H1 (cell line): ENCODE measurements at regions not wholly inside any gene's neighbourhood (a gene's known extent, or its start where the extent isn't known, plus 50 kb on each side); places are given as distances from the start of the nearest gene placed in this dataset.

Experiments used
- CTCF ChIA-PET: fragments of 300-600 bp; sonication (Branson Sonifier 250); formaldehyde crosslinking; loops from one replicate; lab custom pipeline; 2021; ENCODE audit not compliant: partially characterized antibody; lab: Charles Lee
- POLR2A ChIA-PET: fragments of 300-600 bp; sonication (Branson Sonifier 250); formaldehyde crosslinking; loops from one replicate; lab custom pipeline; 2021; ENCODE audit warnings: inconsistent platforms; ENCODE audit not compliant: partially characterized antibody; lab: Charles Lee
- DNase-seq, 2 experiments: peaks; one replicate each; pipeline versions ENCODE4 v3.0.0 to v3.0.0-alpha.2; 2010 to 2022; ENCODE audit warnings: low spot score in 2 of 2, low read depth in 1 of 2, mixed read lengths in 1 of 2
- FAIRE-seq: peaks from 2 replicates; lab custom pipeline; 2011; peaks lifted over from hg19 to GRCh38; lab: Jason Lieb, UNC
- H2AFZ ChIP-seq: 2 replicates; pipeline ENCODE4 v1.8.1; 2012; ENCODE audit warnings: low read length, inconsistent platforms
- H2AK5ac ChIP-seq: 2 replicates; pipeline ENCODE4 v1.6.1; 2013; ENCODE audit warnings: low read depth, low read length
- H2BK120ac ChIP-seq: replicated peaks from 2 replicates; pipeline ENCODE3; 2013; ENCODE audit warnings: low read depth, low read length, inconsistent platforms
- H2BK12ac ChIP-seq: 2 replicates; pipeline ENCODE4 v1.6.1; 2013; ENCODE audit warnings: low read depth, low read length
- H2BK15ac ChIP-seq: 2 replicates; pipeline ENCODE4 v1.6.1; 2013; ENCODE audit warnings: low read length
- H2BK20ac ChIP-seq: 2 replicates; pipeline ENCODE4 v1.6.1; 2013; ENCODE audit warnings: low read length
- H2BK5ac ChIP-seq: 2 replicates; pipeline ENCODE4 v1.6.1; 2013; ENCODE audit warnings: low read depth, low read length
- H3K14ac ChIP-seq: 2 replicates; pipeline ENCODE4 v1.6.1; 2013; ENCODE audit warnings: inconsistent platforms; ENCODE audit not compliant: insufficient read length
- H3K18ac ChIP-seq: 2 replicates; pipeline ENCODE4 v1.6.1; 2013; ENCODE audit warnings: low read length; ENCODE audit errors: extremely low read depth
- H3K23ac ChIP-seq: 2 replicates; pipeline ENCODE4 v1.6.1; 2013; ENCODE audit warnings: inconsistent platforms; ENCODE audit not compliant: insufficient read length
- H3K23me2 ChIP-seq: 2 replicates; pipeline ENCODE4 v1.6.1; 2013; ENCODE audit warnings: low read depth, low read length
- H3K27ac ChIP-seq: 2 replicates; pipeline ENCODE4 v1.6.1; 2011; ENCODE audit warnings: low read depth, low read length, inconsistent platforms
- H3K27me3 ChIP-seq, 4 experiments: replicated peaks in 1 of 4; 1 replicate in 1 of 4; 2 replicates in 3 of 4; pipeline versions ENCODE4 v1.6.1 to v1.8.1; 2011 to 2013; ENCODE audit warnings: low read length in 3 of 4, mild to moderate bottlenecking in 3 of 4, inconsistent platforms in 2 of 4, mixed read lengths in 2 of 4, moderate library complexity in 1 of 4; ENCODE audit not compliant: control insufficient read depth in 3 of 4, insufficient read depth in 3 of 4; ENCODE audit errors: extremely low read depth in 1 of 4
- H3K36me3 ChIP-seq, 4 experiments: 2 replicates each; pipeline versions ENCODE4 v1.6.1 to v1.8.1; 2011 to 2013; ENCODE audit warnings: mild to moderate bottlenecking in 4 of 4, low read length in 3 of 4, moderate library complexity in 2 of 4, control low read depth in 1 of 4, inconsistent platforms in 1 of 4; ENCODE audit not compliant: insufficient read depth in 4 of 4, control insufficient read depth in 2 of 4
- H3K4ac ChIP-seq: replicated peaks from 2 replicates; pipeline ENCODE3; 2013; ENCODE audit warnings: low read length, low read depth, mixed read lengths, inconsistent platforms; ENCODE audit not compliant: insufficient read length
- H3K4me1 ChIP-seq, 4 experiments: replicated peaks in 1 of 4; 1 replicate in 1 of 4; 2 replicates in 3 of 4; pipeline versions ENCODE4 v1.6.1 to v1.8.1; 2011 to 2013; ENCODE audit warnings: low read length in 3 of 4, inconsistent platforms in 2 of 4, mixed read lengths in 1 of 4; ENCODE audit not compliant: insufficient read depth in 4 of 4, control insufficient read depth in 3 of 4
- H3K4me2 ChIP-seq, 2 experiments: 2 replicates each; pipeline versions ENCODE4 v1.6.1 to v1.8.1; 2011 to 2013; ENCODE audit warnings: low read depth in 2 of 2, low read length in 2 of 2, control low read depth in 1 of 2, inconsistent platforms in 1 of 2, mild to moderate bottlenecking in 1 of 2; ENCODE audit not compliant: insufficient read depth in 1 of 2
- H3K4me3 ChIP-seq, 4 experiments: fragments of 200-600, 300-600 bp in 1 of 4; sonication (generic), shearing (Covaris generic), sonication (Bioruptor Twin) in 1 of 4; 2 replicates each; pipeline versions ENCODE4 v1.5.1 to v1.8.1; 2011 to 2016; ENCODE audit warnings: low read length in 4 of 4, low read depth in 3 of 4, control low read depth in 2 of 4, inconsistent platforms in 2 of 4, mild to moderate bottlenecking in 2 of 4, mixed read lengths in 1 of 4, moderate library complexity in 1 of 4; ENCODE audit not compliant: insufficient read depth in 2 of 4; ENCODE audit errors: extremely low read depth in 1 of 4
- H3K56ac ChIP-seq: replicated peaks from 2 replicates; pipeline ENCODE3; 2013; ENCODE audit warnings: low read depth, mild to moderate bottlenecking, mixed read lengths, low read length, inconsistent platforms; ENCODE audit not compliant: insufficient read length
- H3K79me1 ChIP-seq: 2 replicates; pipeline ENCODE4 v1.6.1; 2013; ENCODE audit warnings: low read depth, low read length, control low read depth
- H3K79me2 ChIP-seq, 2 experiments: 2 replicates each; pipeline versions ENCODE4 v1.6.1 to v1.8.1; 2012 to 2013; ENCODE audit warnings: low read length in 2 of 2, mild to moderate bottlenecking in 2 of 2, inconsistent platforms in 1 of 2; ENCODE audit not compliant: insufficient read depth in 2 of 2, control insufficient read depth in 1 of 2
- H3K9ac ChIP-seq, 4 experiments: replicated peaks in 1 of 4; 1 replicate in 1 of 4; 2 replicates in 3 of 4; pipeline versions ENCODE4 v1.6.1 to v1.8.1; 2011 to 2013; ENCODE audit warnings: low read depth in 3 of 4, low read length in 3 of 4, control low read depth in 2 of 4, mild to moderate bottlenecking in 2 of 4, moderate library complexity in 2 of 4, inconsistent platforms in 1 of 4; ENCODE audit errors: extremely low read depth in 1 of 4
- H3K9me3 ChIP-seq, 2 experiments: 2 replicates each; pipeline versions ENCODE4 v1.6.1 to v1.8.1; 2012 to 2013; ENCODE audit warnings: mild to moderate bottlenecking in 2 of 2, moderate library complexity in 2 of 2, control low read depth in 1 of 2, inconsistent platforms in 1 of 2, low read depth in 1 of 2, low read length in 1 of 2, mixed read lengths in 1 of 2; ENCODE audit not compliant: insufficient read depth in 2 of 2
- H4K20me1 ChIP-seq, 2 experiments: replicated peaks in 1 of 2; 2 replicates each; pipeline versions ENCODE3 to v1.8.1; 2011 to 2013; ENCODE audit warnings: inconsistent platforms in 2 of 2, low read length in 2 of 2, mild to moderate bottlenecking in 1 of 2; ENCODE audit not compliant: insufficient read depth in 2 of 2, control insufficient read depth in 1 of 2
- H4K5ac ChIP-seq: 2 replicates; pipeline ENCODE4 v1.6.1; 2013; ENCODE audit warnings: low read length, low read depth, mixed read lengths, inconsistent platforms; ENCODE audit not compliant: insufficient read length
- H4K8ac ChIP-seq: 2 replicates; pipeline ENCODE4 v1.8.0; 2013; ENCODE audit warnings: mild to moderate bottlenecking, moderate library complexity, low read length, inconsistent platforms; ENCODE audit not compliant: insufficient read depth; ENCODE audit errors: extremely low read depth
- H4K91ac ChIP-seq: replicated peaks from 2 replicates; pipeline ENCODE3; 2013; ENCODE audit warnings: low read length, mixed read lengths, inconsistent platforms; ENCODE audit not compliant: insufficient read length
- SUZ12 ChIP-seq: fragments of 200-600 bp; sonication (generic); IDR thresholded peaks from 2 replicates; pipeline ENCODE4 v1.6.1; 2012; ENCODE audit warnings: mild to moderate bottlenecking, inconsistent platforms, low read length, moderate library complexity, mixed read lengths
- WGBS, 2 experiments: shearing (Covaris generic) in 1 of 2; methylation state at CpG; one replicate each; pipeline versions ENCODE4 v1.1.6 to v1.1.7; 2013 to 2015; ENCODE audit warnings: low lambda C conversion rate in 2 of 2, mixed read lengths in 2 of 2, inconsistent platforms in 1 of 2, low coverage in 1 of 2, missing lambda C conversion rate in 1 of 2; ENCODE audit not compliant: insufficient replicate concordance in 2 of 2, insufficient coverage in 1 of 2, insufficient read length in 1 of 2; ENCODE audit errors: extremely low coverage in 1 of 2, missing lambda C conversion rate in 1 of 2; 5-methylcytosine and 5-hydroxymethylcytosine counted together

DNA sequence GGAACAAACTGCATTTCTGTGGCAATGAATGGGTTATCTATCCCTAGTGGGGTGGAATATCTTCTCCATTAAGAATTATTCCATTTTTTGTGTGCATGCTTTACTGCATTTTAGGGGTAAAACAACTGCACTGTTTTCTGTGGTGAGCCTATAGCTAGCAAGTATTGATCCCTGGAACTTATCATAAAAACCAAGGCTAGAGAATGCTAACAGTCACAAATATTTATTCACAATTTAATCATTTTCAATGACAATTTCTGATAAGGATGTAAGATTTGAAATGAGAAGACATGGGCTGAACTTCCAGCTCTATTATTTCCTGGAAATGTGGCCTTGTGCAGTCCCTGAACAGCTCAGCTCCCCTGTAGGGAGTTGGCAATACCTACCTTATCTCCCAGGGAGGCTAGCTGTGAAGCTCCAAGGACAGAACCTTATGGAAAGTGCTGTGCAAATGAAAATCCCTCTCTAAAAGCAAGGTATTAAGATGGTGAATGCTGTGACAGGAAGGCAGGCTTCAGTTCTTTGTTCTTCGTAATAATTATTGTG, 51.5 kb upstream of the FAM216B start:
- H2BK15ac ChIP-seq = no peak overlapping the region
- FAIRE-seq (no peak), DNase-seq (no peak)
- no peak overlapping the region for H4K5ac ChIP-seq
- no peaks in the 10 kb centered on the region for H3K79me1 ChIP-seq
- peaks cover 0 to 2% of the 10 kb centered on the region in 2 experiments; a peak in 1 of 4 replicates for H3K9me3 ChIP-seq
- H3K14ac ChIP-seq = no peak overlapping the region
- no peaks in the 10 kb centered on the region for H3K36me3 ChIP-seq
- no peak overlapping the region for H3K4me2 ChIP-seq
- H3K79me2 ChIP-seq = no peaks in the 10 kb centered on the region
- no peak overlapping the region for H4K91ac ChIP-seq
- no peak overlapping the region for H3K18ac ChIP-seq
- H2AFZ ChIP-seq = no peak overlapping the region
- H2BK12ac ChIP-seq = no peak overlapping the region
- no peaks in the 10 kb centered on the region for H4K20me1 ChIP-seq
- H3K4ac ChIP-seq = no peak overlapping the region
- no peak overlapping the region for H2BK5ac ChIP-seq
- peaks cover 0 to 17% (median under 1%) of the 10 kb centered on the region in 4 experiments; a peak in 2 of 7 replicates for H3K4me1 ChIP-seq
- H3K9ac ChIP-seq = no peak overlapping the region
- H3K27ac ChIP-seq = no peak overlapping the region
- H2AK5ac ChIP-seq = no peak overlapping the region
- no peak overlapping the region for H4K8ac ChIP-seq
- ChIA-PET CTCF (interaction anchor here (1.3 kb wide), 1 partner anchor 206 kb away, joined by 3 read pairs; no protein-coding TSS in a partner anchor), POLR2A (no interaction called here)
- WGBS, 2 experiments = 92% methylated on average over 1 of the region's 1 CpG; no CpG with 5 or more reads in 1 of the 2 experiments
- no peaks in the 10 kb centered on the region for H3K27me3 ChIP-seq
- no peak overlapping the region for H3K4me3 ChIP-seq
- H3K23ac ChIP-seq = no peak overlapping the region
- no peak overlapping the region for H2BK120ac ChIP-seq
- TF ChIP-seq SUZ12 = no peak
- TF ChIP-seq, all 59 proteins: peak for 0
- Histone ChIP-seq H3K56ac (no peak overlapping the region), H3K23me2 (no peaks in the 10 kb centered on the region), H2BK20ac (no peak overlapping the region)
